HG03469 (cell line): ENCODE measurements at regions not wholly inside any gene's neighbourhood (a gene's known extent, or its start where the extent isn't known, plus 50 kb on each side); places are given as distances from the start of the nearest gene placed in this dataset.

Experiments
- ATAC-seq: cut with Tn5 transposase; IDR thresholded peaks from one replicate; pipeline ENCODE4 v1.9.1; 2021; ENCODE audit warnings: mild to moderate bottlenecking, moderate library complexity, moderate number of reproducible peaks; ENCODE audit not compliant: unreplicated experiment

DNA sequence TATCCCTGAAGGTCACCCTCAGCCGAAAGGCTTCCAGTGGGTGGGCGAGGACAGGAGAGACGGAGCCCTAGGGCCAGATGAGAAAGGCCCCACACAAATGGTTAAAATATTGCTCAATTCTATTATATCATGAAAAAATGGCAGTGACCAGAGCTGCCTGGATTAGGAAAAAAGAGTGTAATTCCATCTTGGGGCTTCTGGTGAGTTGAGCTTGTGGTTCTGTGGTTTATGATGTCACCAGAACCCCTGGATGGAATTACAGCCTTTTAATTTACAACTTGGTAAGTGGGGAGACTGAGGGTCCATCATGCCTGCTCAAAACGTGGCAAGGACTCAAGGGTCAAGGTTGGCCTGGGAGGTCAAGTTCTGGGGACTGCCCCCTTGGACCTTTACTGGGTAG lies 55.5 kb upstream of the STC2 start:
- ATAC-seq, result no peak

DNA sequence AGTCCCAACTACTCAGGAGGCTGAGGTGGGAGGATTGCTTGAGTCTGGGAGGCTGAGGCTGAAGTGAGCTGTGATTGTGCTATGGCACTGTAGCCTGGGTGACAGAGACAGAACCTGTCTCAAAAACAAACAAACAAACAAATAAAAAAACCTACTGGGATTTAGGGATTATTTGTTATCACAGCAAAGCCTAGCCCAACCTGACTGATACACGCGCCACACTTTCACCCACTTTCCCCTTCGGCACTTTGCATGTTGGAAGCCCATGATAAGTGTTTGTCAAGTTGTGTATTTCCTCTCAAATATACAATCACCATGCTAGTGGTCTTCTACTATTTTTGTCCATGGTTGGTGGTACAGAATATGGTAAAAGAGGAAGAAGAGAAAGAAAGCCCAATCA lies 50.5 kb upstream of the STC2 start:
- no peak for ATAC-seq
